HEK293T (cell line): ENCODE measurements at regions not wholly inside any gene's neighbourhood (a gene's known extent, or its start where the extent isn't known, plus 50 kb on each side); places are given as distances from the start of the nearest gene placed in this dataset.

Experiments
- BHLHE40 ChIP-seq: fragments of 450-650 bp; IDR thresholded peaks from 2 replicates; pipeline ENCODE4 v1.6.1; 2016; ENCODE audit warnings: mild to moderate bottlenecking, moderate library complexity, borderline replicate concordance
- ELF4 ChIP-seq: fragments of 450-650 bp; IDR thresholded peaks from 2 replicates; pipeline ENCODE4 v1.6.1; 2017; ENCODE audit warnings: antibody characterized with exemption
- FOXK2 ChIP-seq: fragments of 450-650 bp; IDR thresholded peaks from 2 replicates; pipeline ENCODE4 v1.6.1; 2016; ENCODE audit warnings: mild to moderate bottlenecking
- FOXM1 ChIP-seq: fragments of 450-650 bp; IDR thresholded peaks from 2 replicates; pipeline ENCODE4 v1.6.1; 2017; ENCODE audit warnings: mild to moderate bottlenecking, borderline replicate concordance
- HDGF ChIP-seq: fragments of 450-650 bp; IDR thresholded peaks from 2 replicates; pipeline ENCODE4 v1.6.1; 2017; ENCODE audit warnings: antibody characterized with exemption, borderline replicate concordance
- NFRKB ChIP-seq: fragments of 450-650 bp; IDR thresholded peaks from 2 replicates; pipeline ENCODE4 v1.6.1; 2016; ENCODE audit warnings: mild to moderate bottlenecking, moderate library complexity
- SP1 ChIP-seq: fragments of 450-650 bp; IDR thresholded peaks from 2 replicates; pipeline ENCODE4 v1.6.1; 2017
- SUZ12 ChIP-seq: fragments of 450-650 bp; IDR thresholded peaks from 2 replicates; pipeline ENCODE4 v1.6.1; 2016; ENCODE audit warnings: mild to moderate bottlenecking
- ZNF384 ChIP-seq: fragments of 450-650 bp; IDR thresholded peaks from 2 replicates; pipeline ENCODE4 v1.6.1; 2016
- TF ChIP-seq, protein P1 (sequence below): fragments of 450-650 bp; IDR thresholded peaks from 2 replicates; pipeline ENCODE4 v1.6.1; 2016

DNA sequence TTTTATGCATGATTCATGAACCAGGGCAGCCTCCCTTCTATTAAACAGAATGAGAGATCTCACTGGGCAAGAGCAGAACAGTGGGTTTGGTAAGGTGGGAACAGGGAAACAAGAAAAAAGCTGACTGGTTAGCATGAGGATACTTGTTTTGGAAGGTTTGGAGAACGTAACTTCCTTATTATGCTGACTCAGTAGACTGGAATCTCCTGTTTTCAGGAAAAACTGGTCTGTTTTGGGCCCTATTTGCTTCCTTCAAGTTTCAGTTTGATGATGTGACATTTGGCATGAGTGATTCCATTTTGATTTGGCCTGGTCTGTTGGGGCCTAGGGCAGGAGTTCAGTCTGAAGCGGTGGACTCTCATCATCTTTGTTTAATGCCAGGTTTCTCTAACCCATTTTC is 172.0 kb downstream of the MYLK4 start:
- TF ChIP-seq, protein P1, sequence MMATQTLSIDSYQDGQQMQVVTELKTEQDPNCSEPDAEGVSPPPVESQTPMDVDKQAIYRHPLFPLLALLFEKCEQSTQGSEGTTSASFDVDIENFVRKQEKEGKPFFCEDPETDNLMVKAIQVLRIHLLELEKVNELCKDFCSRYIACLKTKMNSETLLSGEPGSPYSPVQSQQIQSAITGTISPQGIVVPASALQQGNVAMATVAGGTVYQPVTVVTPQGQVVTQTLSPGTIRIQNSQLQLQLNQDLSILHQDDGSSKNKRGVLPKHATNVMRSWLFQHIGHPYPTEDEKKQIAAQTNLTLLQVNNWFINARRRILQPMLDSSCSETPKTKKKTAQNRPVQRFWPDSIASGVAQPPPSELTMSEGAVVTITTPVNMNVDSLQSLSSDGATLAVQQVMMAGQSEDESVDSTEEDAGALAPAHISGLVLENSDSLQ, result no peak
- no peak for TF ChIP-seq FOXM1
- no peak for TF ChIP-seq ZNF384
- no peak for TF ChIP-seq ELF4
- TF ChIP-seq FOXK2, result no peak
- no peak for TF ChIP-seq NFRKB
- TF ChIP-seq SUZ12, result no peak
- TF ChIP-seq HDGF, result no peak
- TF ChIP-seq BHLHE40, result no peak
- TF ChIP-seq SP1, result no peak
